ENCODE measurements at regions not wholly inside any gene's neighbourhood (a gene's known extent, or its start where the extent isn't known, plus 50 kb on each side); places are given as distances from the start of the nearest gene placed in this dataset.

DNA sequence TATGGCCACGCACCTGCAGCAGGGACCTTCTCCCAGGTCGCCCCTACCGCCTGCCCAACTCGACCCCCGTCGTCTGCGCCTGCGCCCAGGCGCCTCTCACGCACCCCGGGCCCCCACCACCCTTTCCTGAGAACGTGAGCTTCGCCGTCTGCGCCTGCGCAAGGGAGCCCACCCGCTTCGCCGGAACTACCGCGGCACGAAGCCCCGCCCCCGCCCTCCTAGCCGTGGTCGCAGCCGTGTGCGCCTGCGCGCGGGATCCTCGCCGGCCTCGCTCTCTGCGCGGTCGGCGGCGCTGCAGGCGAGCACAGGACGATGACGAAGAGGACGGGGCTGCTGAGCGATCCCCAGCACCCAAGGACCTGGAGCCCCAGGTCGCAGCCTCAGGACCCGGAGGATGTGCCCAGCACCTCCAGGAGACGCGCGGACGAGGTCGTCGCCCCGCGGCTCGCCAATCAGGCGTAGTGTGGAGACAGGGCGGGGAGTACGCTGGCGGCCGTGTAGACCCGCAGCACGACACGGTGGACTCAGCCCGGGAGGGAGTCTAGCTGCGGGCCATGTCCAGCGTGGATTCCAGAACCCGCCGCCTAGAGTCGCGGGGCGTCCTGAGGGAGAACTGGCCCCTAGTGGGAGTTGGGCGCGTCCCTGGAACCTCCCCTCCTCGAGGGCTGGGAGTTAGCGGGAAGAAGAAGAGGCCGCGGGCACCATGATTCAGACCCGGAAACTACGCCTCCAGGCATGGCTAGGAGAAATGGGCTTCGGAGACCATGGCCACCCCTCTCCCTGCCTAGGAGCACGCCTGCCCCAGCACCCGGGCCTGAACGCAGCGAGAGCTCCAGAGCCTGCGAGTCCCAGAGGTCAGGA lies 1120.8 kb upstream of the TMEM132C start:
- TF ChIP-seq CTCF (IDR thresholded peaks at IDR 0.05; ENCODE audit: control extremely low read depth, extremely low read depth): no peak
- Histone ChIP-seq H3K9me3 (ENCODE audit: control insufficient read depth in 4 of 4, insufficient read depth in 3 of 4, low read length in 3 of 4) (peaks cover 0 to 8% (median 4%) of the 10 kb centered on the region in 4 donors), H3K27me3 (ENCODE audit: control insufficient read depth in 3 of 3, insufficient read depth in 3 of 3, low read length in 2 of 3) (no peaks in the 10 kb centered on the region), H3K27ac (ENCODE audit: low read depth in 1 of 2, low read length in 1 of 2) (no peak overlapping the region), H3K36me3 (ENCODE audit: control insufficient read depth in 4 of 4, insufficient read depth in 4 of 4, low read length in 4 of 4) (no peaks in the 10 kb centered on the region), H3K4me3 (peak overlapping the region; percentile 58), H3K9ac (ENCODE audit: insufficient read depth in 1 of 2, low read length in 2 of 2) (peak overlapping the region; percentile 19 to 55), H3K4me1 (ENCODE audit: control insufficient read depth in 5 of 5, insufficient read depth in 5 of 5, low read length in 5 of 5) (peaks cover 0 to 6% (median 0%) of the 10 kb centered on the region in 5 donors)
- peak; percentile 89 for ATAC-seq (ENCODE audit: insufficient read depth, low FRiP score)
- 20 to 25% methylated on average over 84 to 85 of the region's 85 CpGs for WGBS, 2 donors
- DNase-seq: peak; percentile 83 to 86 (median 85)

GRCh38 chr12:127146991-127147718 lies 1119.8 kb upstream of the TMEM132C start:
- no peak for DNase-seq
- H3K27me3 ChIP-seq (ENCODE audit: control insufficient read depth in 3 of 3, insufficient read depth in 3 of 3, low read length in 2 of 3): no peaks in the 10 kb centered on the region
- no peak for ATAC-seq (ENCODE audit: insufficient read depth, low FRiP score)
- no peak overlapping the region for H3K27ac ChIP-seq (ENCODE audit: low read depth in 1 of 2, low read length in 1 of 2)
- H3K4me1 ChIP-seq (ENCODE audit: control insufficient read depth in 5 of 5, insufficient read depth in 5 of 5, low read length in 5 of 5): peaks cover 0 to 6% (median 0%) of the 10 kb centered on the region in 5 donors
- 84 to 93% methylated on average over 4 of the region's 4 CpGs for WGBS, 2 donors
- H3K36me3 ChIP-seq (ENCODE audit: control insufficient read depth in 4 of 4, insufficient read depth in 4 of 4, low read length in 4 of 4): no peaks in the 10 kb centered on the region
- H3K9me3 ChIP-seq (ENCODE audit: control insufficient read depth in 4 of 4, insufficient read depth in 3 of 4, low read length in 3 of 4): peaks cover 0 to 8% (median 3%) of the 10 kb centered on the region in 4 donors
- H3K9ac ChIP-seq (ENCODE audit: insufficient read depth in 1 of 2, low read length in 2 of 2): no peak overlapping the region
- no peak for TF ChIP-seq CTCF (IDR thresholded peaks at IDR 0.05; ENCODE audit: control extremely low read depth, extremely low read depth)
- no peak overlapping the region for H3K4me3 ChIP-seq

DNA sequence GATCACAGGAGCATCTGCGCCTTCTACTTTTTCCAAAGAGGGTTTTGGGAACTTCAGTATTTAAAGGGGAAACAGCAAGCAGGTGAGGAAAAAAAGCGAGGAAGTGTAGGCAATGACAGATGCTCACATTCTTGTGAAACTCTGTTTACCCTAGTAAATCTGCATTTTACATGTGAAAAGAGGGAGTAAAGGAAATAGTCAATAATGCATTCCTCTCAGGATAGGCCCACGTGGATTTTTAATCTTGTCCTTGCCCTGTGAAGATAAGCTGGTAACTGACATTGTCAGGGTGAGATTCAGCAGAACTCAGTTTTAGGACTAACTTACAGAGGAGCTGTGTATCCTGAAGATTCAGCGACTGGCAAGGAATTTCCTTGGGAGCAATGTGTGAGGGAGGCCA lies 1119.2 kb upstream of the TMEM132C start:
- no peak for ATAC-seq (ENCODE audit: insufficient read depth, low FRiP score)
- H3K27ac ChIP-seq (ENCODE audit: low read depth in 1 of 2, low read length in 1 of 2): no peak overlapping the region
- peaks cover 0 to 6% (median 2%) of the 10 kb centered on the region in 4 donors for H3K9me3 ChIP-seq (ENCODE audit: control insufficient read depth in 4 of 4, insufficient read depth in 3 of 4, low read length in 3 of 4)
- H3K4me3 ChIP-seq: no peak overlapping the region
- no peak overlapping the region for H3K9ac ChIP-seq (ENCODE audit: insufficient read depth in 1 of 2, low read length in 2 of 2)
- no peaks in the 10 kb centered on the region for H3K36me3 ChIP-seq (ENCODE audit: control insufficient read depth in 4 of 4, insufficient read depth in 4 of 4, low read length in 4 of 4)
- no peaks in the 10 kb centered on the region for H3K27me3 ChIP-seq (ENCODE audit: control insufficient read depth in 3 of 3, insufficient read depth in 3 of 3, low read length in 2 of 3)
- no peak for DNase-seq
- peaks cover 0 to 6% (median 0%) of the 10 kb centered on the region in 5 donors for H3K4me1 ChIP-seq (ENCODE audit: control insufficient read depth in 5 of 5, insufficient read depth in 5 of 5, low read length in 5 of 5)
- 69 to 77% methylated on average over 4 of the region's 4 CpGs for WGBS, 2 donors
- no peak for TF ChIP-seq CTCF (IDR thresholded peaks at IDR 0.05; ENCODE audit: control extremely low read depth, extremely low read depth)
